ENCODE measurements at regions not wholly inside any gene's neighbourhood (a gene's known extent, or its start where the extent isn't known, plus 50 kb on each side); places are given as distances from the start of the nearest gene placed in this dataset.

- no peak for TF ChIP-seq CTCF (IDR thresholded peaks at IDR 0.05; ENCODE audit: insufficient read depth, low read depth, low read length)
- no peak overlapping the region for H3K4me3 ChIP-seq (ENCODE audit: low read depth, low read length)
- no peak for DNase-seq (ENCODE audit: low read depth)
Observed at GRCh38 chr15:37806808-37807207, 127.6 kb upstream of the TMCO5A start.

GRCh38 chr15:37810381-37810780 lies 124.1 kb upstream of the TMCO5A start:
- H3K4me3 ChIP-seq (ENCODE audit: low read depth, low read length) = no peak overlapping the region
- TF ChIP-seq CTCF (IDR thresholded peaks at IDR 0.05; ENCODE audit: insufficient read depth, low read depth, low read length) = no peak
- no peak for DNase-seq (ENCODE audit: low read depth)

- no peak for DNase-seq (ENCODE audit: low read depth)
Observed at GRCh38 chr15:37813306-37813705, 121.1 kb upstream of the TMCO5A start.

GRCh38 chr15:37814847-37815515 lies 119.5 kb upstream of the TMCO5A start:
- no peak for TF ChIP-seq CTCF (IDR thresholded peaks at IDR 0.05; ENCODE audit: insufficient read depth, low read depth, low read length)
- DNase-seq (ENCODE audit: low read depth) = no peak
- H3K4me3 ChIP-seq (ENCODE audit: low read depth, low read length) = no peak overlapping the region

More at GRCh38 chr15:37813306-37813705, 121.1 kb upstream of the TMCO5A start:
- no peak for TF ChIP-seq CTCF (IDR thresholded peaks at IDR 0.05; ENCODE audit: insufficient read depth, low read depth, low read length)
- no peak overlapping the region for H3K4me3 ChIP-seq (ENCODE audit: low read depth, low read length)

GRCh38 chr15:37818152-37818677 lies 116.2 kb upstream of the TMCO5A start:
- no peak for TF ChIP-seq CTCF (IDR thresholded peaks at IDR 0.05; ENCODE audit: insufficient read depth, low read depth, low read length)
- H3K4me3 ChIP-seq (ENCODE audit: low read depth, low read length) = no peak overlapping the region
- no peak for DNase-seq (ENCODE audit: low read depth)

- no peak overlapping the region for H3K4me3 ChIP-seq (ENCODE audit: low read depth, low read length)
- no peak for DNase-seq (ENCODE audit: low read depth)
- no peak for TF ChIP-seq CTCF (IDR thresholded peaks at IDR 0.05; ENCODE audit: insufficient read depth, low read depth, low read length)
Observed at GRCh38 chr15:37819191-37819590, 115.2 kb upstream of the TMCO5A start.

All from fibroblast of villous mesenchyme (primary cell).